Testis (tissue), 2 donors: ENCODE measurements at regions not wholly inside any gene's neighbourhood (a gene's known extent, or its start where the extent isn't known, plus 50 kb on each side); places are given as distances from the start of the nearest gene placed in this dataset.

Source experiments
- DNase-seq: peaks from one replicate; pipeline ENCODE4 v3.0.0-alpha.2; 2019
- H3K27ac ChIP-seq, 2 donors: fragments of 200-600 bp; sonication (generic); one replicate each; pipeline ENCODE4 v1.5.1; 2019
- H3K27me3 ChIP-seq: fragments of 200-600 bp; sonication (generic); one replicate; pipeline ENCODE4 v1.5.1; 2019
- H3K36me3 ChIP-seq: fragments of 200-600 bp; sonication (generic); one replicate; pipeline ENCODE4 v1.5.1; 2017; ENCODE audit warnings: low read depth; ENCODE audit errors: missing control alignments
- H3K4me1 ChIP-seq: fragments of 200-600 bp; sonication (generic); one replicate; pipeline ENCODE4 v1.5.1; 2019
- H3K4me3 ChIP-seq, 2 donors: fragments of 200-600 bp; sonication (generic); one replicate each; pipeline ENCODE4 v1.5.1; 2017 to 2019
- H3K9me3 ChIP-seq: fragments of 200-600 bp; sonication (generic); one replicate; pipeline ENCODE4 v1.5.1; 2017
- CTCF ChIP-seq, 3 experiments: fragments of 450-650 bp in 2 of 3; fragments of 200-600 bp in 1 of 3; sonication (generic) in 1 of 3; IDR thresholded peaks; one replicate each; pipeline ENCODE4 v1.5.1; 2016 to 2019; ENCODE audit warnings: antibody characterized with exemption in 3 of 3, mild to moderate bottlenecking in 2 of 3, moderate library complexity in 1 of 3
- POLR2A ChIP-seq: fragments of 450-650 bp; IDR thresholded peaks from one replicate; pipeline ENCODE4 v1.6.1; 2017; ENCODE audit warnings: antibody characterized with exemption, mild to moderate bottlenecking, moderate library complexity
- WGBS, 2 donors: methylation state at CpG; one replicate each; pipeline ENCODE4 v1.1.5; 2018; 5-methylcytosine and 5-hydroxymethylcytosine counted together
- intact Hi-C: fragments of 100-400 bp; cut with DNase I; formaldehyde crosslinking; loops from one replicate; pipeline ENCODE4 v1.15.1; 2023; ENCODE audit warnings: low total_unique reads

- TF ChIP-seq CTCF (IDR thresholded peaks at IDR 0.05) (no peak), POLR2A (no peak)
- DNase-seq = no peak
- Histone ChIP-seq H3K9me3 (no peaks in the 10 kb centered on the region), H3K27ac (no peak overlapping the region), H3K4me1 (no peaks in the 10 kb centered on the region), H3K27me3 (no peaks in the 10 kb centered on the region), H3K36me3 (no peaks in the 10 kb centered on the region), H3K4me3 (no peak overlapping the region)
- WGBS, 2 donors = 89 to 91% methylated on average over 10 of the region's 10 CpGs
- intact Hi-C loops = no loop called here
These were observed 117.4 kb downstream of the RNASET2 start for GRCh38 chr6:166838987-166839386.

- intact Hi-C loops = no loop called here
- 70 to 83% methylated on average over 9 to 33 of the region's 33 CpGs for WGBS, 2 donors
- H3K27me3 ChIP-seq = no peaks in the 10 kb centered on the region
- H3K4me1 ChIP-seq = no peaks in the 10 kb centered on the region
- H3K4me3 ChIP-seq = no peak overlapping the region
- DNase-seq = no peak
- H3K36me3 ChIP-seq = no peaks in the 10 kb centered on the region
- TF ChIP-seq CTCF (IDR thresholded peaks at IDR 0.05) (no peak), POLR2A (no peak)
- H3K9me3 ChIP-seq = no peaks in the 10 kb centered on the region
- no peak overlapping the region for H3K27ac ChIP-seq
These were observed 119.3 kb downstream of the RNASET2 start for GRCh38 chr6:166836785-166837718.

GRCh38 chr6:166834049-166834448 lies 122.3 kb downstream of the RNASET2 start:
- no peak for TF ChIP-seq POLR2A
- no peak for TF ChIP-seq CTCF (IDR thresholded peaks at IDR 0.05)
- H3K4me1 ChIP-seq = no peaks in the 10 kb centered on the region
- DNase-seq = no peak
- no peak overlapping the region for H3K4me3 ChIP-seq
- WGBS, 2 donors = 84 to 98% methylated on average over 4 of the region's 4 CpGs
- no peak overlapping the region for H3K27ac ChIP-seq
- intact Hi-C loops = no loop called here
- H3K9me3 ChIP-seq = no peaks in the 10 kb centered on the region
- no peaks in the 10 kb centered on the region for H3K36me3 ChIP-seq
- H3K27me3 ChIP-seq = no peaks in the 10 kb centered on the region

- H3K9me3 ChIP-seq = no peaks in the 10 kb centered on the region
- WGBS, 2 donors = 88 to 95% methylated on average over 10 of the region's 10 CpGs
- intact Hi-C loops = no loop called here
- no peak for TF ChIP-seq POLR2A
- TF ChIP-seq CTCF (IDR thresholded peaks at IDR 0.05) = no peak
- H3K4me3 ChIP-seq = no peak overlapping the region
- H3K27me3 ChIP-seq = no peaks in the 10 kb centered on the region
- H3K27ac ChIP-seq = no peak overlapping the region
- no peak for DNase-seq
- H3K4me1 ChIP-seq = no peaks in the 10 kb centered on the region
- H3K36me3 ChIP-seq = no peaks in the 10 kb centered on the region
These were observed 125.4 kb downstream of the RNASET2 start for GRCh38 chr6:166830891-166831363.
